GM12865 (cell line): ENCODE measurements at regions not wholly inside any gene's neighbourhood (a gene's known extent, or its start where the extent isn't known, plus 50 kb on each side); places are given as distances from the start of the nearest gene placed in this dataset.
"Not testable (repeated sequence)": the region's sequence is repeated elsewhere in the genome, so short reads cannot be mapped to it uniquely, and the experiment has no call there.

Source experiments
- DNase-seq: peaks from one replicate; pipeline ENCODE4 v3.0.0; 2010; ENCODE audit warnings: low read depth
- H3K4me3 ChIP-seq: 2 replicates; pipeline ENCODE4 v1.5.1; 2011; ENCODE audit warnings: mild to moderate bottlenecking, low read depth, low read length, control low read depth
- CTCF ChIP-seq: IDR thresholded peaks from 2 replicates; pipeline ENCODE4 v1.5.1; 2011; ENCODE audit warnings: low read length, control low read depth, low read depth, inconsistent platforms; ENCODE audit not compliant: insufficient read depth; ENCODE audit errors: missing control alignments

- TF ChIP-seq CTCF, result no peak
- DNase-seq, result no peak
- no peak overlapping the region for H3K4me3 ChIP-seq
Measured at GRCh38 chr6:81894788-81895271, 142.3 kb upstream of the TENT5A start.

- no peak overlapping the region for H3K4me3 ChIP-seq
- no peak for TF ChIP-seq CTCF
- no peak for DNase-seq
Measured at GRCh38 chr6:81894306-81894705, 141.8 kb upstream of the TENT5A start.

GRCh38 chr6:81892891-81893290 is 140.4 kb upstream of the TENT5A start:
- H3K4me3 ChIP-seq, result no peak overlapping the region
- no peak for TF ChIP-seq CTCF
- DNase-seq, result no peak

GRCh38 chr6:81891874-81892273 is 139.4 kb upstream of the TENT5A start:
- no peak overlapping the region for H3K4me3 ChIP-seq
- DNase-seq, result no peak
- no peak for TF ChIP-seq CTCF

GRCh38 chr6:81890846-81891245 is 138.4 kb upstream of the TENT5A start:
- DNase-seq, result no peak
- no peak overlapping the region for H3K4me3 ChIP-seq

GRCh38 chr6:81889377-81890053 is 137.0 kb upstream of the TENT5A start:
- DNase-seq, result no peak
- no peak for TF ChIP-seq CTCF
- no peak overlapping the region for H3K4me3 ChIP-seq

More at GRCh38 chr6:81890846-81891245, 138.4 kb upstream of the TENT5A start:
- no peak for TF ChIP-seq CTCF

GRCh38 chr6:81886909-81887308 is 134.4 kb upstream of the TENT5A start:
- not testable (repeated sequence) for DNase-seq, H3K4me3 ChIP-seq
